Ishikawa (cell line): ENCODE measurements at regions not wholly inside any gene's neighbourhood (a gene's known extent, or its start where the extent isn't known, plus 50 kb on each side); places are given as distances from the start of the nearest gene placed in this dataset.

Experiments used
- CEBPB ChIP-seq: IDR thresholded peaks from 2 replicates; pipeline ENCODE4 v1.6.1; 2012
- CREB1 ChIP-seq: IDR thresholded peaks from 2 replicates; pipeline ENCODE4 v1.6.1; 2012; ENCODE audit warnings: low read depth
- EGR1 ChIP-seq: IDR thresholded peaks from 2 replicates; pipeline ENCODE4 v1.6.1; 2012
- EP300 ChIP-seq: IDR thresholded peaks from 2 replicates; pipeline ENCODE4 v1.6.1; 2012; ENCODE audit warnings: borderline replicate concordance
- FOXM1 ChIP-seq: IDR thresholded peaks from 2 replicates; pipeline ENCODE4 v1.6.1; 2012; ENCODE audit warnings: low read depth, borderline replicate concordance
- MAX ChIP-seq: IDR thresholded peaks from 2 replicates; pipeline ENCODE4 v1.6.1; 2012
- RAD21 ChIP-seq: IDR thresholded peaks from 2 replicates; pipeline ENCODE4 v1.6.1; 2012; ENCODE audit warnings: low read depth
- REST ChIP-seq: IDR thresholded peaks from 2 replicates; pipeline ENCODE4 v1.6.1; 2012; ENCODE audit warnings: low read depth, mild to moderate bottlenecking
- TAF1 ChIP-seq: IDR thresholded peaks from 2 replicates; pipeline ENCODE4 v1.6.1; 2012; ENCODE audit warnings: low read depth, mild to moderate bottlenecking
- TCF12 ChIP-seq: IDR thresholded peaks from 2 replicates; pipeline ENCODE4 v1.6.1; 2012; ENCODE audit warnings: low read depth
- TEAD4 ChIP-seq: IDR thresholded peaks from 2 replicates; pipeline ENCODE4 v1.6.1; 2012
- USF1 ChIP-seq: IDR thresholded peaks from 2 replicates; pipeline ENCODE4 v1.6.1; 2012
- ZBTB7A ChIP-seq: IDR thresholded peaks from 2 replicates; pipeline ENCODE4 v1.6.1; 2012; ENCODE audit warnings: low read depth

GRCh38 chr13:73777134-73777533 lies 357.1 kb downstream of the KLF12 start:
- TF ChIP-seq FOXM1 (no peak), MAX (no peak), TCF12 (no peak), EGR1 (no peak), USF1 (no peak), RAD21 (no peak), CREB1 (no peak), EP300 (no peak), REST (no peak), TEAD4 (no peak), TAF1 (no peak), CEBPB (no peak), ZBTB7A (no peak)
